GM12892 (cell line): ENCODE measurements at regions not wholly inside any gene's neighbourhood (a gene's known extent, or its start where the extent isn't known, plus 50 kb on each side); places are given as distances from the start of the nearest gene placed in this dataset.

Experiments
- POLR2A ChIP-seq: IDR thresholded peaks from 2 replicates; pipeline ENCODE4 v1.6.1; 2011; ENCODE audit warnings: low read depth, low read length, control low read depth
- TAF1 ChIP-seq: IDR thresholded peaks from 2 replicates; pipeline ENCODE4 v1.6.1; 2011; ENCODE audit warnings: low read depth, mild to moderate bottlenecking, control low read depth, low read length, borderline replicate concordance

DNA sequence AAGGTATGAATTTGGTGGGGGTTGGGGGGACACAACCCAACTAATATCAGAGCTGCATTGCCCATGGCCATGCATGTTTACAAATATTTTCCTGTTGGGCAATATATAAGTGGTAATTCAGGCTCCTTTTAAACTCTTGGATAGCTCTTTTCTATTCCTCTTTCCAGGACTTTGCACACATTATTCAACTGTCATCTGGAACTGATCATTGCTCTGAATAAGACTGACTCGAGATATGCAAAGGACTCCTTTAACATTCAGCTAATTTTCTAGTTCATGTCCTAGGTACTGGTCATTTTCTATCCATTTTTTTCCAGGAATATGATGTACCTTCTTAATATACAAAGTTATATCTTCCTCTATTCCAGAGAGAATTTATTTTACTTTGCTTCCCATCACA lies 89.5 kb upstream of the STK32A start:
- TF ChIP-seq TAF1 (no peak), POLR2A (no peak)
